ENCODE measurements at regions not wholly inside any gene's neighbourhood (a gene's known extent, or its start where the extent isn't known, plus 50 kb on each side); places are given as distances from the start of the nearest gene placed in this dataset.

GRCh38 chr11:27266125-27266524, 96.9 kb downstream of the CCDC34 start:
- Histone ChIP-seq H3K36me3 (ENCODE audit: control insufficient read depth, insufficient read depth, low read length) (no peaks in the 10 kb centered on the region), H3K79me2 (no peaks in the 10 kb centered on the region), H3K27ac (no peak overlapping the region), H3K4me3 (ENCODE audit: low read depth, low read length) (no peak overlapping the region), H3K27me3 (ENCODE audit: control insufficient read depth, insufficient read depth, low read length) (no peaks in the 10 kb centered on the region), H3K9ac (no peak overlapping the region), H3K4me1 (no peaks in the 10 kb centered on the region), H3K4me2 (ENCODE audit: low read length) (no peak overlapping the region), H3K9me3 (ENCODE audit: control insufficient read depth, low read length) (no peaks in the 10 kb centered on the region), H2AFZ (no peak overlapping the region)
- no peak for TF ChIP-seq CTCF (IDR thresholded peaks at IDR 0.05)

- Histone ChIP-seq H3K27me3 (ENCODE audit: control insufficient read depth, insufficient read depth, low read length) (no peaks in the 10 kb centered on the region), H3K27ac (no peak overlapping the region), H3K4me2 (ENCODE audit: low read length) (no peak overlapping the region), H3K9ac (no peak overlapping the region), H2AFZ (no peak overlapping the region), H3K4me1 (no peaks in the 10 kb centered on the region), H3K4me3 (ENCODE audit: low read depth, low read length) (no peak overlapping the region), H3K79me2 (no peaks in the 10 kb centered on the region), H3K9me3 (ENCODE audit: control insufficient read depth, low read length) (no peaks in the 10 kb centered on the region), H3K36me3 (ENCODE audit: control insufficient read depth, insufficient read depth, low read length) (no peaks in the 10 kb centered on the region)
- TF ChIP-seq CTCF (IDR thresholded peaks at IDR 0.05), result no peak
Measured at GRCh38 chr11:27263986-27264385, 99.0 kb downstream of the CCDC34 start.

- Histone ChIP-seq H3K9ac (no peak overlapping the region), H3K27me3 (ENCODE audit: control insufficient read depth, insufficient read depth, low read length) (no peaks in the 10 kb centered on the region), H3K4me1 (no peaks in the 10 kb centered on the region), H3K4me3 (ENCODE audit: low read depth, low read length) (no peak overlapping the region), H2AFZ (no peak overlapping the region), H3K36me3 (ENCODE audit: control insufficient read depth, insufficient read depth, low read length) (no peaks in the 10 kb centered on the region), H3K27ac (no peak overlapping the region), H3K4me2 (ENCODE audit: low read length) (no peak overlapping the region), H3K9me3 (ENCODE audit: control insufficient read depth, low read length) (no peaks in the 10 kb centered on the region), H3K79me2 (no peaks in the 10 kb centered on the region)
- TF ChIP-seq CTCF (IDR thresholded peaks at IDR 0.05), result no peak
Measured at GRCh38 chr11:27263046-27263445, 100.0 kb downstream of the CCDC34 start.

- no peak overlapping the region for H3K27ac ChIP-seq
- H3K9ac ChIP-seq, result no peak overlapping the region
- H3K36me3 ChIP-seq (ENCODE audit: control insufficient read depth, insufficient read depth, low read length), result no peaks in the 10 kb centered on the region
- H2AFZ ChIP-seq, result no peak overlapping the region
- no peaks in the 10 kb centered on the region for H3K27me3 ChIP-seq (ENCODE audit: control insufficient read depth, insufficient read depth, low read length)
- H3K4me1 ChIP-seq, result no peaks in the 10 kb centered on the region
- no peak for TF ChIP-seq CTCF (IDR thresholded peaks at IDR 0.05)
- no peaks in the 10 kb centered on the region for H3K9me3 ChIP-seq (ENCODE audit: control insufficient read depth, low read length)
- no peaks in the 10 kb centered on the region for H3K79me2 ChIP-seq
- no peak overlapping the region for H3K4me3 ChIP-seq (ENCODE audit: low read depth, low read length)
- no peak overlapping the region for H3K4me2 ChIP-seq (ENCODE audit: low read length)
Measured at GRCh38 chr11:27255447-27255828, 107.6 kb downstream of the CCDC34 start.

- H3K79me2 ChIP-seq, result no peaks in the 10 kb centered on the region
- H3K4me3 ChIP-seq (ENCODE audit: low read depth, low read length), result no peak overlapping the region
- no peaks in the 10 kb centered on the region for H3K4me1 ChIP-seq
- no peak for TF ChIP-seq CTCF (IDR thresholded peaks at IDR 0.05)
- H3K27ac ChIP-seq, result no peak overlapping the region
- no peak overlapping the region for H3K9ac ChIP-seq
- no peak overlapping the region for H2AFZ ChIP-seq
- no peaks in the 10 kb centered on the region for H3K9me3 ChIP-seq (ENCODE audit: control insufficient read depth, low read length)
- no peaks in the 10 kb centered on the region for H3K36me3 ChIP-seq (ENCODE audit: control insufficient read depth, insufficient read depth, low read length)
- H3K4me2 ChIP-seq (ENCODE audit: low read length), result no peak overlapping the region
- no peaks in the 10 kb centered on the region for H3K27me3 ChIP-seq (ENCODE audit: control insufficient read depth, insufficient read depth, low read length)
Measured at GRCh38 chr11:27254744-27255446, 108.1 kb downstream of the CCDC34 start.

All from parathyroid adenoma (tissue), 2 donors.